Right lung (tissue), 2 donors: ENCODE measurements at regions not wholly inside any gene's neighbourhood (a gene's known extent, or its start where the extent isn't known, plus 50 kb on each side); places are given as distances from the start of the nearest gene placed in this dataset.

ENCODE experiments used
- DNase-seq, 2 donors: peaks; one replicate each; pipeline ENCODE4 v3.0.0-alpha.2; 2013

DNA sequence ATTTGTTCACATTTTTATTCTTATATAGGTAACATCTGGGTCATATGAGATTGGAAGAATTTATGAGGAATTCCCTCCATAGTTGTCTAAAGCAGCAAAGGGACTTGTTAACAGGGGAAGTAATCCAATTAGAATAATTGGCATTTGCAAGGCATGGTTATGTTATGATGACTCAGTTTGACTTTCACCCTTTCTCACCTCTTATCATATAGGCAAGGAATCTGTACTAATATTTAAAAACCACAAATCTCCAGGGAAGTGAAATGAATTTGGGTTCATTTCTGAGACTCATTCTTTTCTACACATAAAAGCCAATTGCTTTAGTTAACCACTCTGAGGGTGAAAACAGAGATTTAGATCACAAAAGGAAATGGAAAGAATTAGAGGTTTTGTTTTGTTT lies 281.5 kb upstream of the DKK2 start:
- no peak for DNase-seq

DNA sequence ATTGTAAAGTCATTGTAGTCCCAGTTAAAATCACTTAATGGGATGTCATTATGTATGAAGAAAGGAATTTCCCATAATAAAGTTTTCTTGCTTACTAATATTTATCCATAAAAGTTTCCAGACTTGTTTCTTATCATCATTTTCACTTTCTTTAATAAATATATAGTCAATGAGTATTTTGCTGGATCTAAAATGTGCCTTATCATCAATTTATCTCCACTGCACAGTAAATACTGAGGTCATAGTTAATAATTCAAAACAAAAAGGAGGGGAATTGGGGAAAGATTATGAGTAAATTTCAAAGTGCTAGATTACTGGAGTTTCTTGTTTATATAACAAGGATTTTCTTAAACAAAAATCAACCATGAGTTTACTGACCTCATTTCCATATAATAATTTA lies 279.5 kb upstream of the DKK2 start:
- no peak for DNase-seq

DNA sequence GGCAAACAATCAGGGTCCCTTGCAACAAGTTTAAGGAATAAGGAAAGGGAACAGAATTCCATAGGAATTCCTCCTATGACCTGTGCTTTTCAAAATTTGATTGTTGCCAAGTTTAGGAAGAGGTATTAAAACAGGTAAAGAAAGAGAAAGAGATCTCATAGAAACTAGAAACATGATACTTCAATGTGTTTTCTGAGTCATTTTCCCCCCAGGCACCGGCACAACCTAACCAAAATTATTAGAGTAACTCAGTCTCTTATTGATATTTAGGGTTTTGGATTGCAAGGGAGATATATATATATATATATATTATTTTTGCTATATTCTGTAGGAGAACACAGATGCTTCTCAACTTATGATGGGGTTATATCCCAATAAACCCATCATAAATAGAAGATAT lies 278.0 kb upstream of the DKK2 start:
- DNase-seq = no peak

DNA sequence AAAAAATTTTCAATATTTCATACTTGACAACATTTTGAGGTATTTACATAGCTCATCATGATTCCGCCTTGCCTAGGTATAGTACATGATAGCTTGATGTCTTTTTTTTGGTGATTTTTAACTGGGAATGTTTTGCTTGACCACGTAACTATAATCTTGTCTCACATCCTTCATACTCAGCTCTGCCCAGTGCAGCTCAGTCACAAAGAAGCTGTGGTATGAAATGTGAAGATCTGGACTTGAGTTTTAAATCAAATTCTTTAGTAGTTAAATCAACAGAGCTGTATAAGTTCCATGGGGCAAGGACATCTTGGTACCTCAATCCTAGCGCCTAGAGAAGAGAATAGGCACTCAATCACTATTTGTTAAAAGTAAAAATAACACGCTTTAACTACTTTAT lies 276.3 kb upstream of the DKK2 start:
- DNase-seq = no peak

DNA sequence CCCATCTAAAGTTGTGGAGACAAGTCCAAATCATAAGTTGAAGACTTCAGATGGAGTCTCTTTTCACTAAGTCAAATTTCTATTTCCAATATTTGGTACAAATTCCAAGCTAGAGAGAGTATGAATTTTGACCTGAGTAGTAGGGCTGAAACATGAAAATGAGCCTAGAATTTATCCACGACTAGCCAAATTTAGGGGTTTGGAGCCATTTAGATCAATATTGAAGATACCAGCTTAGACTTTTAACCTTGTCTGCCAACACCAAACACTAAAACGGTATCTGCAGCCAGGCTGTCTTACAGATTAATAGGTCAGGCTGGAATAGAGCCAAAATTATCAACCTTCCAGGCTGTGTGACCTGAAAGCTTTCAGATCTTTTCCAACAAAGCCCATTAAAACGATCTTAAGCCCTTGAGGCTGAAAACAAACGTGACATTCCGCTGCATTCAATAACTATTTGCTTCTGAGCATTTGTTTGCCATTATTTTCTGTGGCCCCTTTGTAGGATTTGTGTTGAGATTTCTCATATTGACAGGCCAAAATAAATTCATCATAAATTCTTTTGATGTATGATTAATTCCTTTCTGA lies 268.7 kb upstream of the DKK2 start:
- DNase-seq = no peak

DNA sequence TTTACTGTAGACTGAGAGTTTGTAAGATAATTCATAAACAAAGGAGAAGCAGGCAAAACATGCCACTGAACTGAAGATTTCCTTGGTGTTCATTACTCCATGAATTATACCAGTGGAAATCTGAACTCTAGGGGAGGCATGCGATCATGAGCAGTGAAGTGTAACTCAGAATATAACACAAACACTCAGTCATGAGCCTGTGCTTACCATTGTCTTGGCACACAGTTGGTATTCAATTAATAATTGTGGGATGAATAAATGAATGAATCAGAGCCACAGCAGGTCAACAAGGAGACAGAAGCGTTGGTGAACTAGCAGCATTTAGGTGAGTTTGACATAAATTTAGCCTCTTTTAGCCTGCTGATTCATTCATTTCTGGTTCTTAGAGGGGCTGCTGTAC lies 263.5 kb upstream of the DKK2 start:
- DNase-seq = no peak

DNA sequence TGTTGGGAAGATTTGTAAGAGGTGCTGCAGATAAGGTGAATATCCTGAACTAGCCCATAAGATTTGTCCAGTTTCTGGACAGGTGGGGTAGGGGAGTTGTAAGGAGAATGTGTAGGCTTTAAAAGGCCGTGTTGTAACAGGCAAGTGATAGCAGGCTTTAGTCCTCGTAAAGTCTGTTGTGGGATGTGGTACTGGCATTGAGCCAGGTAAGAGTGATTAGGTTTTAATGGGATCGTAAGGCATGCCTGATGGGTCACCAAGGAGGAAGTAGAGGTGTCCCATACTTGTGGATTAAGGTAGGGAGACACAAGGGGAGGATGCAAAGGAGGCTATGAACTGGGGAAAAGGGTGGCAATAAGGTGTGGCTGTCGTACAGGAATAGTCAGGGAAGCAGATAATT lies 256.9 kb upstream of the DKK2 start:
- no peak for DNase-seq

DNA sequence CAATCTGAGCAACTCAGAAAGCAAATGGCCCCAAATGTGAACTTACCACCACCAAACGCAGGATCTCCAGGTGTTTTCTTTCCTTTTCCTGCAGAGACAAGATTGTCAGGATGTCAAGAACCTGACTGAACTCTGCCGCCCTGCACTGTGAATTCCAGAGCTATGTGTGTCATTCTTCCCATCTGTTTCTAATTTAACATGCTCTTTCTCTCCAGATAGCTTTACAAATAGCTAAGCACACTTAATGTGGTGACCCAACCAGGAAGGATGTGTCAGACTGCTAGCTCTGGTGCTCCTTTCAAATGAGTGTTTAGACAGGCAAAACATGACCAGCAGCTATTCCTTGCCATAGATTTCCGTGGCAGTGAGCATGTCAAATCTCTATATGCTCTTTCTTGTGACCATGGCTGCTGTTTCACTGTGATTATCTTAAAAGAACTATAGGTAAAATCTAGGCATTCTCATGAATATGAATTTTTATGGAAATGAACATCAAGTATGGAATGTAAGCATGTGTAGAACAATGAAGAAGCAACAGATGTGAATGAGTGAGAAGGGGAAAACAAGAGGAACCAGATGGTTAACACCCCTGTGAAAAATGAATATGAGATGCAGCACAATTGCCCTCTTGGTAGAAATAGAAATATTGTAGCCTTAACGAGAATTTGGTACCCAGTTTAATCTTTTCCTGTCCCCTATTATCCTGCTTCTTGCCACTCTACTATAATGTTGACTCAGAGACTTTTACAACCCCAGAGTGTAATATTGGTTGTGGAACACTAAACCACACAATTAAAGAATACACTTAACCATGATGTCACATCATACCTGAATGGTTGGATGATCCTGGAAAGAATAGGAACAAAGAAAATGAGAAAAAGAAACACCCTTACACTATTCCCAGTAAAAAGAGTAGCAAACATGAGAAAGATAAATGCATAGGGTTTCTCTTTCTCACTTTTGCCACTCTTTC lies 247.8 kb upstream of the DKK2 start:
- DNase-seq = no peak

DNA sequence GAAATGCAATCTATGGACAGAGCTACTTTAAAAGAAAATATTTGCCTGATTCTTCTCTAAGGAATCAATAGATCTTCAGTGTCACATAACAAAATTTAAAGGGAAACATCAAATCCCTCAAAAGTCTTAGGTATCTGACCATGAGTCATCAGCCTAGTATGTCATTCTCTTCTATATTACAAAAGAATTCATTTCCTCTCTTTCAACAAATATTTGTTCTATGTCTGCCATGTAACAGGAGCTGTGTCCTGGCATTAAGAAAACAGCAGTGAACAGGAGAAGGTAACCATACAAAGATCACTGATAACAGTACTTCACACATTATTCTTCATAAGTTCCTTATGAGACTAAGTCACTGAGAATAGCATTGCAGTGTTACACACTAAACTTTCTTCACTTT lies 243.6 kb upstream of the DKK2 start:
- no peak for DNase-seq

DNA sequence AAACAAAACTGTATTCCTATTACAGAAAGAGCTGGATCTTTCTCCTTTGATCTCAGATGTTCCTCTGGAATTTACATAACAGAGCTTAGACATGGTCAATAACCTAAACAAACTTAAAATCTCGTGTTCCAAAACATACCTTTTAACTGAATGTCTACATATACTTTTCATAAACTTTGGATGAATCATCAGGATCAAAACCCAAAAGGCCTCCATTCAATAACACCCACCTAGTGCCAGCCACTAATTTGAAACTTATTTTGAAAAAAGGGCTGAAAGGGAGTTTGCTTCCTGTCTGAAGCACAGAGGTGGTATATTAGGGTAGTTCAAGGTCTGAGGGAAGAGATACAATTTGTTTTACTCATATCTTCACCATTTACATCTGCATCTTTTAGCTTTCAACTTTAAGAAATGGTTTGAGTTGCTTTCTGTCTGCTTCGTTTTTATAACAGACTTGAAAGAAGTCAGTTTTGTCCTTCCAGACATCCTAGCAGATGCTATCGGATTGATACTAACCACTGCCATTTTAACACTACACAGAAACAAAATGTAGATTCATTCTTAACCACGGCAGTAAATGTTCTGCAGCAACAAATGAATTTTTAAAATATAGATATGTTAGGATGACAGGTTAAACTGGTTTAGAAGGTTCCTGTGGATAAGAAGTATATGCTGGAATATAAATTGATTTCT lies 242.8 kb upstream of the DKK2 start:
- DNase-seq = no peak

DNA sequence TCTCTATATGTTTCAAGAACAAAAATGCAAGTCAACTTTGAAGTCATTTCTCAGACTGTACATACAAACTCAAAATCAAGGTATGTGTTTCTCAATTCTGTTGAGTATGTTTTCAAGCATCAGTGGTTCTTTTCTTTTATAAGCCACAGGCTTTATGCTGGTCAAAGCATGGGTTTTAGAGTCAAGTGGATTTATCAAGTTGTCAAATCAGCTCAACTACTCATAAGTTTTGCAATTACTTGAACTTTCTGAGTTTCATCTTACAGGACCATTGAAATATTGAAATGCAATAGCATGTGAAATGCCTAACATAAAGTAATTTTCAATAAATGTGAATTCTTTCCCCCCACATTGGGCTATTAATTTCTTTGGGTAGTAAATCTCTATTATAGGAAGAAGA lies 239.9 kb upstream of the DKK2 start:
- DNase-seq = no peak

DNA sequence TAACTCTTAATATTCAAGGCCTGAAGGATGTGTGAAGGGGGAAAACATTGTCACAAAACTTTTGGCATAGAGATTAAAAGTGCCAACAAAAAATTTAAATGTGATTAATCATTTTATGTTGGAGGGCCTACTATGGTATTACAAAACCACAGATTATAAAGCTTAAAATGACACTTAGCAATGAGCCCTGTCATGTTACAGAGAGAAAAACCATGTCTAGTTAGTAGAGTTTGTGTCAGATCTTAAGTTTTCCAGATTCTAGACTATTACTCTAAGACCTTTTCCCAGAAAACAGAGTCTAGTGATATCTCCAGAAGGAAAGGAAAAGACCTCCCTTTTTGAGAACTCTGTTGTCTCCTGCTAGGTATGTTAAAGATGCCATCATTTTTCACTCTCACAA lies 239.1 kb upstream of the DKK2 start:
- DNase-seq = no peak

DNA sequence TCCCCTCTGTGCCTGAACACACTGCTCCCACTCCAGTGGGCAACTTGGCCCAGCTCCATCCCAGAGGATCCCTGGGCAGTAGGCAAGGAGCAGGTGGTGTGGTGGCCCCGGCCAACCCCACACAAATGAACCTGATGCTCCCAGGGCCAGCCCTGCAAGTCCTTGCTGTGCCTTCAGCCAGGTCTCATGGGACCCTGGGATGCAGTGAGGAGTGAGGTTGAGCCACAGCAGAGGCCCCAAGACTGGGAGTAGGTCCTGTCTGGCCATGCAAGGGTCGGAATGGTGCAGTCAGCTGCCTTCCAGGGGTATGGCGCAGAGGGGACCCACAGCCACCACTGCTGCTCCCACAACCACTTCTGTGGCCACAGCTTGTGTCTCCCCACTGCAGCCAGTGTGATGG lies 234.5 kb upstream of the DKK2 start:
- no peak for DNase-seq

DNA sequence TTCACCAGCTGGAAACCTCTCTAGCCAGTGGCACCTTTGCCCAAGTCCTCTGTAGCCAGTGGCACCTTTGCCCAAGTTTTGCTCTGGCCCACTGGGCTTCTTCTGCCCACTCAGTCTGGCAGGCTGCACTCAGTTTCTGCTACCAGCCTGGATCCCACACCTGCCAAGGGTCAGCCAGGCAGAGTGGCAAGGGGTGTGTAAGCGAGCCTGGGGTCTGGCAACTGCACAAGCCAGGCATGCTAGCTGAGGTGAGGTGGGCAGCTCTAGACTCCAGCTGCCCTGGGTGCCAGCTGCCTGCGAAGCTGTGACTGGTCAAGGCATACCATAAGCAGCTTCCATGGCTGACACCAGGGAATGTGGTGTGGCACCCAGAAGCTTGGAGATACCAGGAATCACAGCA lies 233.1 kb upstream of the DKK2 start:
- DNase-seq = no peak

DNA sequence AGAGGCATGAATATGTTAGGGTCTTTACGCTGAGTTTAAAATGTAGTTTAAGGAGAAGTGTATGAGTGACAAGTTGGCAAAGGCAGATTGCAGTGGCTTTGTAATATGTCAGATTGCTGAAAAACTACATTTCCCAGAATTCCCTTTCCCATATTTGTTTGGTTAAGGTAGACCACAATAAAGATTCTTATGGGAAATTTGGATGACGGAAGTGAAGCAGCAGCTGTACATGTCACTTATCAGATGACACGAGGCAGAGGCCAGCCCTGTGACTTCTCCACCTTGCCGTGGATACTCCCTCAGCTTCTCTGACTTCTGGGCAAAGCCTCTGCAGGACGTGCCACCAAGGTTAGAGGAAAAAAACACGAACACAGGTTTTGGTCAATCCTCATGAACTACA lies 229.7 kb upstream of the DKK2 start:
- no peak for DNase-seq

DNA sequence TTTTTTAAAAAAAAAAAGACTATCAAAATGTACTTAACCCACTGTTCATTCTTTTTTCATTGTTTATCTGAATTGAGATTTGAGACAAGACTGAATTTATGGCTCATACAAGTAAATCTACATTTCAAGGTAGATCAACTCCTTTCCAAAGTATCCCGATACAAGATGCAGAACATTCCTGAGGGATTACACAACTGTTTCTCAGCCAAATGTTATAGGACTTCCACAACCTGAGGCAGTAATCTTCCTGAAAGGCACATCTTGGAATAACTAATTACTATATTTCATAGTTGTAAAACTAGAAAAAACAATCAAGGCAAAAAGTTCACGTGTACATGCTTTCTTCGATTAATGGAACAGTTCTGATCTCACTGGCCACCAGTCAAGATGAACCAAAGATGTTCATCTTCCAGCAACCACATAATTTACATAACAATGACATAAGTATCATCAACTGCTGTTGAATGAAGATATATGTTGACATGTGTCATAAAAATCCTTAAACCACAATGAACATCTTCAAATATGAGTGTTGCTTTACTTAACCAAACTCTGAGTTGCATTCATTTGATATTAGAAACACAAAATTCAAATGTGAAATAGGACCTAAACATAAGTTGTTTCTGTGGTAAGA lies 225.2 kb upstream of the DKK2 start:
- no peak for DNase-seq

DNA sequence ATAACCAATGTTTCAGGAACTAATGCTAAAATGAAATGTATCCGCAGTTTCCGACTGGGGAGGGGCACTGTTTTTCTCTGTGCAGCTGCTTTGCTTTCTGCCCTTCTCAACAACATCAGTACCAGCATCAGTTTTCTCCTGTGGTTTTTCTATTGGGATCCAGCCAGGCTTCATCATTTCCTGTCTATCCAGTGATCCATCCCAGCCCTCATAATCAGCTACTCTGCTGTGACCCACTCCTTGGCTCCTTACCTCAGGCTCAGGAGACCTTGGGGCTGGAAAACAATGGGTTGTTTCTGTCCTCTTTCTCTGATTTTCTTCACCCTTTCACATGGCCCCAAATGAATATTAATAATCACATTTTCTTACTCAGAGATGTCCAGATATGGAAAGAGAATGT lies 222.2 kb upstream of the DKK2 start:
- no peak for DNase-seq

DNA sequence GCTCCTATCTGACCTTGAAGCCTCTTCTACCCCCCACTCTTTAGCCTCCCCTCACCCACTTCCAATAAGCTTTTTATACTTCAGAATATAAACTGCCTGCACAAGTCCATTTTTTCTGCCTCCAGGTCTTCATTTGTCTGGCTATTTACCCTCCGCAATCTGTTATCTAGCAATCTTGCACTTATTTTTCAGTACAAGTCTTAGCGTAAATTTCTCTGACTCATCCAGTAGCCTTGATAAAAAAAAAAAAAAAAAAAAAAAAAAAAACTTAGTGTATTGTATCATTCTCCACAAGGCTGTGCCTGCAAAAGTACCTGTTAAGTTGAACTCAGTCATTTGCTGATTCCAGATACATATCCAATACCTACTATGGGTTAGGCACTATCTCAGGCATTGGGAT lies 219.5 kb upstream of the DKK2 start:
- no peak for DNase-seq

DNA sequence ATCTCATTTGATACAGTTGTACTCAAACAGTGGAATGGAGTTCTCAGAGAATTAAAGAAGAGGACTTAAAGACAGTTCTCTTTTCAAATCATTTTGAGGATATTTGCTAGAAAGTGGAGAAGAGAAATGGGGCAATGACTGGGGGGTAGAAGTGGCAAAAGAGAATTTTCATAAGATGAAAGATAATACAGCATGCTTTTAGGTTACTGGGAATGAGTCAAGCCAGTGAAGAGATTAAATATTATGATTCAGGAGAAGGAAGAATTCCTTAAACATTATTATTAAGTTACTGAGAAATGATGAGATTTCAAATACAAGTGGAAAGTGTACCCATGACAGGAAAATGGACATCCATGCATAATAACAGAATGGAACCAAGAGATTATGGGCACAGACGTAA lies 219.0 kb upstream of the DKK2 start:
- no peak for DNase-seq

DNA sequence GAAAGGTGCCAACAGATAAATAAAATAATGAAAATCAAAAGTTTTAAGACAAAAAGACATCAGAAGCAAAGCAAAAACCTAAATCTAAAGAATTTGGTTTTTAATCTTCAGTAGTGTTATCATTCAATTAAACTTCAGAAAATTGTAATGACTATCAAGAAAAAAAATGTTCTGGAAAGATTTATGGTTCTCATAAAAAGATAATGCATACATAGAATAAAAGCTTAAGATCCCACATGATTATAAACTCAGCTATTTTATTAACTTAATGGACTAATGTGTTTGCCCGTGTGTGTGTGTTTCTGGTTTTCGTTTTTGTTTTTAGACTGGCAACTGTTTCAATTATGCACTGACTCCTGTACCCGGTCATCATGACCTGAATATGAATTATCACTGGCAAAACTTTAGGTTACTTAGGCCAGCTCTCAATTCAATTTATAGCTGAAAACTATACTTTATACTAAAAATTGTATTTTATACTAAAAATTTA lies 217.5 kb upstream of the DKK2 start:
- no peak for DNase-seq

DNA sequence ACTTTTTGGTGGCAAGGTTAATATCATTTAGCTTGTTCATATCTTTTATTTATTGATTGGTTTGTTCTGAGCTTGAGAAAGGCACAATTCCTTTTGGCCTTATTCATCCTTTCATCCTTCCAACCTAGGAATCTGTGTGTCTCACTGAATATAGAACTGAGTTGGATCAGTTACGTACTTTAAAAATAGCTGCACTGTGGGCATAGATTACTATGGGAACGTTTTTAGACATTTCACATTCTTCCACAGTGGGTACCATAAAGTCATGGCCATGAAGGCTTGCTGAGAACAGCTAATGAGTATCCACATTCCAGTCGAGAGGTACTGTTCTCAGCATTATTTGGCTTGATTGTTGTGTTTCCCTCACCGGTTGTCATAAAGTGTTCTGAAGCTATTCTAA lies 217.0 kb upstream of the DKK2 start:
- no peak for DNase-seq

DNA sequence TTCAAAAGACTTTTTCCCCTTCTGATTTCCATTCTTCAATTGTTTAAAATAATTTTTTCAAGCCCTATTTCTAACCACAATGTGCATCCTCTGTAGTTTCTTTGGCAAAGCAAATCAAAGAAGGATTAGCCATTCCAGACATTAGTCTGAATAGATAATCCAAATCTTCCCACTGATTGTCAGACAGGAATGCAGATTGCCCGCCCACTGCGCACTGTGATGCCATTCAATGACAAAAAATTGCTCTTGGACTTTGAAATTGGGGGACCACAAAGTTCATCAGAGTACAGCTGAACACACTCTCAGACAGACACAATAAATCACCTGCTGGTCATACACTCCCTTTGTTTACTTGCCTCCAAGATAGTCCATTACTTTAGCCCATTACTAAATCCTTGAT lies 216.5 kb upstream of the DKK2 start:
- DNase-seq = no peak
